Fibroblast of the conjunctiva (primary cell): ENCODE measurements at regions not wholly inside any gene's neighbourhood (a gene's known extent, or its start where the extent isn't known, plus 50 kb on each side); places are given as distances from the start of the nearest gene placed in this dataset.
"Not testable (repeated sequence)": the region's sequence is repeated elsewhere in the genome, so short reads cannot be mapped to it uniquely, and the experiment has no call there.

Source experiments
- DNase-seq: peaks from one replicate; pipeline ENCODE4 v3.0.0-alpha.2; 2010; ENCODE audit warnings: low read depth

- no peak for DNase-seq
These were observed 1408.4 kb upstream of the RAG2 start for GRCh38 chr11:38006466-38006865.

- DNase-seq, result peak; percentile 20
These were observed 1407.6 kb upstream of the RAG2 start for GRCh38 chr11:38005597-38005996.

GRCh38 chr11:37999171-37999570, 1401.1 kb upstream of the RAG2 start:
- DNase-seq, result no peak

GRCh38 chr11:37995886-37996285, 1397.8 kb upstream of the RAG2 start:
- no peak for DNase-seq

GRCh38 chr11:37988031-37988430, 1390.0 kb upstream of the RAG2 start:
- DNase-seq, result peak; percentile 72

GRCh38 chr11:37984991-37985390, 1387.0 kb upstream of the RAG2 start:
- DNase-seq, result no peak

GRCh38 chr11:37978647-37979046, 1380.6 kb upstream of the RAG2 start:
- no peak for DNase-seq

- DNase-seq, result no peak
These were observed 1375.9 kb upstream of the RAG2 start for GRCh38 chr11:37973941-37974340.

- DNase-seq, result no peak
These were observed 1374.7 kb upstream of the RAG2 start for GRCh38 chr11:37972691-37973090.

- DNase-seq, result not testable (repeated sequence)
These were observed 1371.3 kb upstream of the RAG2 start for GRCh38 chr11:37969336-37969735.

GRCh38 chr11:37968148-37968547, 1370.1 kb upstream of the RAG2 start:
- no peak for DNase-seq

GRCh38 chr11:37967635-37968034, 1369.6 kb upstream of the RAG2 start:
- DNase-seq, result no peak

- no peak for DNase-seq
These were observed 1365.4 kb upstream of the RAG2 start for GRCh38 chr11:37963440-37963839.

GRCh38 chr11:37957717-37958116, 1359.7 kb upstream of the RAG2 start:
- no peak for DNase-seq

- peak; percentile 18 for DNase-seq
These were observed 1354.0 kb upstream of the RAG2 start for GRCh38 chr11:37951996-37952395.

- no peak for DNase-seq
These were observed 1350.2 kb upstream of the RAG2 start for GRCh38 chr11:37948258-37948657.

- no peak for DNase-seq
These were observed 1349.8 kb upstream of the RAG2 start for GRCh38 chr11:37947821-37948220.

GRCh38 chr11:37946155-37946766, 1348.2 kb upstream of the RAG2 start:
- peak; percentile 16 for DNase-seq

- DNase-seq, result no peak
These were observed 1344.0 kb upstream of the RAG2 start for GRCh38 chr11:37942081-37942480.

- no peak for DNase-seq
These were observed 1331.1 kb upstream of the RAG2 start for GRCh38 chr11:37929100-37929653.

- DNase-seq, result no peak
These were observed 1328.7 kb upstream of the RAG2 start for GRCh38 chr11:37926772-37927171.

- no peak for DNase-seq
These were observed 1318.3 kb upstream of the RAG2 start for GRCh38 chr11:37916331-37916730.

GRCh38 chr11:37914859-37915258, 1316.8 kb upstream of the RAG2 start:
- no peak for DNase-seq

GRCh38 chr11:37908219-37908548, 1310.1 kb upstream of the RAG2 start:
- no peak for DNase-seq
